HG03571 (cell line): ENCODE measurements at regions not wholly inside any gene's neighbourhood (a gene's known extent, or its start where the extent isn't known, plus 50 kb on each side); places are given as distances from the start of the nearest gene placed in this dataset.
"Not testable (repeated sequence)": the region's sequence is repeated elsewhere in the genome, so short reads cannot be mapped to it uniquely, and the experiment has no call there.

Experiments
- ATAC-seq: cut with Tn5 transposase; IDR thresholded peaks from one replicate; pipeline ENCODE4 v1.9.1; 2021; ENCODE audit not compliant: unreplicated experiment

DNA sequence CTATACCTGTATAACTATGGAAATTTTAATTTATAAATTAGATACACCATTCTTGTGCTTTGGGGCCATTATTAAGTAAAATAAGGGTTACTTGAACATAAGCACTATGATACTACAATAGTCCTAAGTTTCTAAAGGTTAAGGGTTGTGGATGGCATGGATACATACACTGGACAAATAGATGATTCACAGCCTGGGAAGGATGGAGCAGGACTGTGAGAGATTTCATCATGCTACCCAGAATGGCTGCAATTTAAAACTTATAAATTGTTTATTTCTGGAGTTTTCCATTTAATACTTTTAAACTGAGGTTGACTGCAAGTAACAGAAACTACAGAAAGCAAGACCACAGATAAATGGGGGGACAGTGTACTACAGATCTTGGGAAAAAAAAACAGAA is 295.8 kb upstream of the ZNF804A start:
- ATAC-seq: no peak

GRCh38 chr2:184304006-184304405 is 294.3 kb upstream of the ZNF804A start:
- no peak for ATAC-seq

DNA sequence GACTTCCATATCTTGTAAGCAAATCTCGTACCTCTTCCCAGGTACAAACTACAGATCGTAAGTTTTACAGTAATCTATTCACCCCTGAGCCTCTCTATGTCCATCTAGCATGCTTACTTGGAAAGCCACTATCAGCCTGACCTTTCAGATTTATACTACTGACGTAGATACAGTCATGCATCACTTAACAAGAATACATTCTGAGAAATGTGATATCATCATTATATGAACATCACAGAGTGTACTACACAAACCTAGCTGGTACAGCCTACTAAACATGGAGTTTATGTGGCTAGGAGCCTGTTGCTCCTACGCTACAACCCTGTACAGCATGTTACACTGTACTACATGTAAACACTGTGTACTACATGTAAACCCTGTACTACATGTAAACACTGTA is 293.2 kb upstream of the ZNF804A start:
- no peak for ATAC-seq

DNA sequence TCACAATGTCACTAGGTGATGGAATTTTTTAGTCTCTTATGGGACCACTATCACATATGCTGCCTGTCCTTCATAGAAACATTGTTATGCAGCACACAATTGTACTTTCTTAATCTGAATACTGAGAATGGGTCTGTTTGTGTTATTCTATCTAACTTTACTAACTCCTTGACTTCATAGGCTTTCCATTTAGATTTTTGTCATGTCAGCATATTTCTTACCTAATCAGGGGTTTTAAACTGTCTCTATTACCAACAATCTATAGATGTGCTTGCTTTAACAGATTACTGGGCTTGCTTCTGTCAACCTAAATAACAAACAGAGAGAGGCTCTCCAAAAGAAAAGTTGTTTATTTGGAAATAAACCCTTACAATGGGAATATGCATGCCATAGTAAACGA is 289.6 kb upstream of the ZNF804A start:
- no peak for ATAC-seq

- no peak for ATAC-seq
These were observed 285.4 kb upstream of the ZNF804A start for GRCh38 chr2:184312970-184313369.

GRCh38 chr2:184314829-184315228 is 283.5 kb upstream of the ZNF804A start:
- no peak for ATAC-seq

DNA sequence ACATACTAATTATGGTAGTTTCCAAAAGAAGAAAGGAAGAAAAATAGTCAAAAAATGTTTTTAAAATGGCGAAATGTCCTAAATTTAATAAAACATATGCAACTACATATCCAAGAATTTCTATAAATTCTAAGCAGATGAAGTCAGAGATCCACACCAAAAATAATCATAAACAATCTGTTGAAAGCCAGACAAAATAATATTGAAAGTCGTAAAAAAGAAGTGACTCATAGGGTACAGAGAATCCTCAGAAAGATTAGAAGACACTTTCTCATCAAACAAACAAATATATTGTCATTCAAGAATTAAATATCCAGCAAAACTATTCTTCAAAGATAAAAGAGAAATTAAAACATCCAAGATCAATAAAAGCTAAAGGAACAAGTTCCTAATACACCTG is 281.4 kb upstream of the ZNF804A start:
- no peak for ATAC-seq

- no peak for ATAC-seq
These were observed 275.7 kb upstream of the ZNF804A start for GRCh38 chr2:184322615-184323014.

- no peak for ATAC-seq
These were observed 272.3 kb upstream of the ZNF804A start for GRCh38 chr2:184326066-184326465.

GRCh38 chr2:184327805-184328204 is 270.5 kb upstream of the ZNF804A start:
- ATAC-seq: not testable (repeated sequence)

DNA sequence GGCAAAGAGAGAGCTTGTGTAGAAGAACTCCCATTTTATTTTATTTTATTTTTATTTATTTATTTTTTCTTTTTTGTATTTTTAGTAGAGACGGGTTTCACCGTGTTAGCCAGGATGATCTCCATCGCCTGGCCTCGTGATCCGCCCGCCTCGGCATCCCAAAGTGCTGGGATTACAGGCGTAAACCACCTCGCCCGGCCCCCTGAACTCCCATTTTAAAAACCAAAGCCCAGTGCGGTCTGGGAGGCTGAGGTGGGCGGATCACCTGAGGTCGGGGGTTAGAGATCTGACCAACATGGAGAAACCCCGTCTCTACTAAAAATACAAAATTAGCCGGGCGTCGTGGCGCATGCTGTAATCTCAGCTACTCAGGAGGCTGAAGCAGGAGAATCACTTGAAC is 267.8 kb upstream of the ZNF804A start:
- ATAC-seq: not testable (repeated sequence)

GRCh38 chr2:184336688-184337087 is 261.6 kb upstream of the ZNF804A start:
- no peak for ATAC-seq

- ATAC-seq: no peak
These were observed 259.6 kb upstream of the ZNF804A start for GRCh38 chr2:184338771-184339170.

DNA sequence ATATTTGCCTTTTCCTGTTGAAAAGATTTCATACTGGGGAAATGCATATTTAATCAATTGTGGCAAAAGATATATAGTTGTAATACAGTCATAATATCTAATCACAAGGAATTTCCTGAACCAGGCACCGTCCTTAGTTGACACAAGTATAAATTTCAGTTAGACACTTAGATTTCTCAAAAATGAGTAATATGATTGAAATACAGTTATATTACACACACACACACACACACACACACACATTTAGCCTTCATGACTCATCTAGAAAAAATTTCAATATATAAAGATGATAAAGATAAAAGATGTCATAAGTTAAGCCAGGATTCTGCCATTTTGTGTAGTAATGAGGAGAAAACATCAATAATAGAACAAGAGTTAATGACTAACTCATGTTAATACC is 258.4 kb upstream of the ZNF804A start:
- no peak for ATAC-seq

DNA sequence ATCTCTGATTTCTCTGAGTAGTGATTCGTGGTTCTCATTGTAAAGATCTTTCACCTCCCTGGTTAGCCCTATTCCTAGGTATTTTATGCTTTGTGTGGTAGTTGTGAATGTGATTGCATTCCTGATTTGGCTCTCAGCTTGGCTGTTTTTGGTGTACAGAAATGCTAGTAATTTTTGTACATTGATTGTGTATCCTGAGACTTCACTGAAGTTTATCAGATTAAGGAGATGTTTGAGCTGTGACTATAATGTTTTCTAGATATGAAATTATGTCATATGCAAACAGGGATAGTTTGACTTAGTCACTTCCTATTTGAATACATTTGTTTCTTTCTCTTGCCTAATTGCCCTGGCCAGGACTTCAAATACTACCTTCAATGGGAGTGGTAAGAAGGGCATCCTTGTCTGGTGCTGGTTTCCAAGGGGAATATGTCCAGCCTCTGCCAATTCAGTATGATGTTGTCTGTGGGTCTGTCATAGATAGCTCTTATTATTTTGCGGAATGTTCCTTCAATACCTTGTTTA is 251.9 kb upstream of the ZNF804A start:
- ATAC-seq: no peak

DNA sequence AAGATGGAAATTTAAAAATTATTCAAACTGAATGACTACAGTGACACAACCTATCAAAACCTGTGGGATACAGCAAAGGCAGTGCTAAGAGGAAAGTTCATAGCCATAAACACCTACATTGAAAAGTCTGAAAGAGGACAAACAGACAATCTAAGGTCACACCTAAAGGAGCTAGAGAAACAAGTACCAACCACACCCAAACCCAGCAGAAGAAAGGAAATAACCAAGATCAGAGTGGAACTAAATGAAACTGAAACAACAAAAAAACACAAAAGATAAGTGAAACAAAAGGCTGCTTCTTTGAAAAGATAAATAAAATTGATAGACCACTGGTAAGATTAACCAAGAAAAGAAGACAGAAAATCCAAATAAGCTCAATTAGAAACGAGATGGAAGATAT is 247.2 kb upstream of the ZNF804A start:
- ATAC-seq: no peak

GRCh38 chr2:184357033-184357432 is 241.3 kb upstream of the ZNF804A start:
- no peak for ATAC-seq

DNA sequence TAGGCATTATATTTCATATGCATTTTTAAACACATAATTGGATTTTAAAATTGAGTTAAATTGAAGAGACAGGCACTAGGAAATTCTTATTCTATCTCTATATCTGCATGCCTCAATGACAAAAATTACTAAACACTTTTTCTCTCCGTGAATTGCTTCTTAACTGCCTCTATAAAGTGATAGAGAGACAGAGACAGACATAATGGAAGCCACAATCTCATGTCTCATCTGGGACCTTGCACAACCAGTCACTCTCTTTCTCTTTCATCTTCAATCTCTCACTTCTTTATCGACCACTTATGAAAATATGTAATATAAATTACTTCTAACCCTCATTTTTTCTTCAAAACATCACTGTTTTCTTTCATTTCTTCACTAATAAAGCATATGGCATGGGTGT is 238.9 kb upstream of the ZNF804A start:
- ATAC-seq: no peak

- no peak for ATAC-seq
These were observed 235.1 kb upstream of the ZNF804A start for GRCh38 chr2:184363213-184363612.

- ATAC-seq: no peak
These were observed 231.1 kb upstream of the ZNF804A start for GRCh38 chr2:184367211-184367610.

DNA sequence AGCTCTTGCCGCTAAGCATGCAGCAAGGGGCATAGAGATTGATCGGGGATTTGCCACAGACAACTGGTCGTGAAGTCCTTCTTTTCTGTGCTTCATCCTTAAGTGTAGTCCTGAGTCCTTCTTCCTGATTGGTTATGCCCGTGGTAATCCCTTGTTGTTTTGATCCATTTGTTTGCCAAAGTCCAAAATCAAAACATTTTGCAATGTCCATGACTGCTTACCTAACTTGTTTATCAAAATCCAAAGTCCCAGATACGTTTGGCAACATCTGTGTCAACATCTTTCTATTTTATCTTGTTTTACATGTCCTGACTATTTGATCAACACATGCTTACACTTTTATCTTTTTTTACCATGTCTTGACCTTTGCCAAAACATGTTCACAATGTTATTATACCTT is 229.0 kb upstream of the ZNF804A start:
- ATAC-seq: no peak

GRCh38 chr2:184370954-184371353 is 227.4 kb upstream of the ZNF804A start:
- no peak for ATAC-seq

DNA sequence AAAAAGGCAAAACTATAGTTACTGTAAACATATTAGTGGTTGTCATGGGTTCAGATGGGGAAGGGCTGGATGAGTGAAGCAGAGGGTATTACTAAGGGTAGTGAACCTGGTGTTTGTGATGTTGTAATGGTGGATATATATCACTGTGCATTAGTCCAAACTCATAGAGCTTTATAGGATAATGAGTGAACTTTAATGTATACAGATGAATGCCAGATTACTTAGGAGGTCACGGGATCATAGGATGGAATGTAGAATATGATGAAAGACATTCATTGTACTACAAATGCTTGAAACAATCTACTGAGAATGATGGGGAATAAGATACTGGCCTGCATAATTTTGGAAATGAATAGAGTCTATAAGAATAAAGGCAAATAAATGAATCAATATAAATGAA is 226.7 kb upstream of the ZNF804A start:
- no peak for ATAC-seq

- ATAC-seq: no peak
These were observed 225.8 kb upstream of the ZNF804A start for GRCh38 chr2:184372484-184372883.
